Omental fat pad (tissue), 3 donors: ENCODE measurements at regions not wholly inside any gene's neighbourhood (a gene's known extent, or its start where the extent isn't known, plus 50 kb on each side); places are given as distances from the start of the nearest gene placed in this dataset.

ENCODE experiments used
- ATAC-seq: fragments of 150-250 bp; one replicate; pipeline ENCODE4 v1.9.1; 2016; ENCODE audit warnings: mild to moderate bottlenecking, moderate library complexity; ENCODE audit not compliant: low FRiP score
- DNase-seq: peaks from one replicate; pipeline ENCODE4 v3.0.0-alpha.2; 2019; ENCODE audit warnings: low spot score
- CTCF ChIP-seq, 3 donors: fragments of 450-650 bp; IDR thresholded peaks; one replicate each; pipeline ENCODE4 v1.5.1; 2016 to 2017; ENCODE audit warnings: antibody characterized with exemption in 3 of 3, mild to moderate bottlenecking in 3 of 3, moderate library complexity in 2 of 3

DNA sequence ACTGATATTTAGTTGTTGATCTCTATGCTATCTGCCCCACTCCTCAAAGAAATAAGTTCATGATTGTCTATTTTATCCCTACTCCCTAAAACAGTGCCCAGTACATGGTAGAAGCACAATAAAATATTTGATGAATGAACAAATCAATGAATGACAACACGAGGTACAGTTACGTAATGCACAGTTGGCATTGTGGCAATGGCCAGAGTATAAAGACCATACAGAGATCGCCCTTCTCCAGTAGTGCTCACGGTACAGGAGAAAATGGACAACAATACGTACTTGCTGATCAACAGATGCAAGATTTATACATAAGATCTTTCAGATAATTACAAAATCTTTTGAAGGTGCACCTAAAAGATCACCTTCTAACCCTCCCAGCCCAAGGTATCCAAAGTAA lies 225.4 kb downstream of the KLF12 start:
- no peak for ATAC-seq
- no peak for TF ChIP-seq CTCF (IDR thresholded peaks at IDR 0.05)
- no peak for DNase-seq

- no peak for ATAC-seq
- DNase-seq, result no peak
- TF ChIP-seq CTCF (IDR thresholded peaks at IDR 0.05), result no peak
These were observed 229.6 kb downstream of the KLF12 start for GRCh38 chr13:73904625-73905024.

DNA sequence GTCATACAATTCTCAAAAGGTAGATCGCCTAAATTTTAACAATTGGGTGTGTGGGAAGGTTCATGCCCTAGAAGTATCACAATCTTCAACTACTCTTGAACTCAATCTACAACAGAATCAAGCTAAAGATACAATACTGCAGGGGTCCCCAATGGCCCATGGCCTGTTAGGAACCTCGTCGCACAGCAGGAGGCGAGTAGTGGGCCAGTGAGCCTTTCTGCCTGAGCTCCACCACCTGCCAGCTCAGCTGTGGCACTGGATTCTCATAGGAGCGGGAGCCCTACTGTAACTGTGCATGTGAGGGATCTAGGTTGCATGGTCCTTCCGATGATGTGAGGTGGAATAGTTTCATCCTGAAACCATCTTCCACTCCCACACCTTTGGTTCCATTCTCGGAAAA lies 230.6 kb downstream of the KLF12 start:
- no peak for TF ChIP-seq CTCF (IDR thresholded peaks at IDR 0.05)
- DNase-seq (no peak), ATAC-seq (no peak)

- DNase-seq (no peak), ATAC-seq (no peak)
- TF ChIP-seq CTCF (IDR thresholded peaks at IDR 0.05), result no peak
These were observed 231.4 kb downstream of the KLF12 start for GRCh38 chr13:73902847-73903246.

- DNase-seq, result no peak
- ATAC-seq, result no peak
- no peak for TF ChIP-seq CTCF (IDR thresholded peaks at IDR 0.05)
These were observed 231.9 kb downstream of the KLF12 start for GRCh38 chr13:73902296-73902695.

GRCh38 chr13:73901324-73902068 lies 232.7 kb downstream of the KLF12 start:
- ATAC-seq, result no peak
- no peak for DNase-seq
- TF ChIP-seq CTCF (IDR thresholded peaks at IDR 0.05), result no peak

- ATAC-seq, result no peak
- no peak for TF ChIP-seq CTCF (IDR thresholded peaks at IDR 0.05)
- DNase-seq, result no peak
These were observed 233.6 kb downstream of the KLF12 start for GRCh38 chr13:73900591-73900990.
